ENCODE measurements at regions not wholly inside any gene's neighbourhood (a gene's known extent, or its start where the extent isn't known, plus 50 kb on each side); places are given as distances from the start of the nearest gene placed in this dataset.

DNA sequence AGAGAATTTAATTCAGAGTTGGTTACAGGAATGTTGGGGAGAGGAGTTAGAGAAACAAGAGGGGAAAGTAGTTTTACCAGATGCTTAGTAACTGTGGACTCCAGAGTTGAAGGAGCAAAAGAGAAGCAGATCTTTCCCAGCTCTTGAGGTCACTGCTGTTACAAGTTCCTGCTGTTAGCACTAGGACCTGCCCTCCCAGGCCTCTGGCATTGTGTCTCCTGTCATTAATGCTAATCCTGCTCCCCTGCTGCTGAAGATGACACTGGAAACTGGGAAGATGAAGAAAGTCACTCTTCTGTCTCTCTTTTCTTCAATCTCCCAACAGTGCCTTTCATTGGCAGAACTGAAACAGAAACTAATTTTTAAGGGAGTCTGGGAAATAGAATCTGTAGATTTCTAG is 845.6 kb downstream of the ADGRL2 start:
- Histone ChIP-seq H3K9me3 (replicated peaks in 1 of 3) (no peaks in the 10 kb centered on the region), H3K27me3 (no peaks in the 10 kb centered on the region), H3K4me3 (no peak overlapping the region), H3K36me3 (replicated peaks in 1 of 2) (no peaks in the 10 kb centered on the region), H3K4me1 (replicated peaks in 1 of 2) (no peaks in the 10 kb centered on the region), H3K27ac (no peak overlapping the region)
- TF ChIP-seq, protein P1, sequence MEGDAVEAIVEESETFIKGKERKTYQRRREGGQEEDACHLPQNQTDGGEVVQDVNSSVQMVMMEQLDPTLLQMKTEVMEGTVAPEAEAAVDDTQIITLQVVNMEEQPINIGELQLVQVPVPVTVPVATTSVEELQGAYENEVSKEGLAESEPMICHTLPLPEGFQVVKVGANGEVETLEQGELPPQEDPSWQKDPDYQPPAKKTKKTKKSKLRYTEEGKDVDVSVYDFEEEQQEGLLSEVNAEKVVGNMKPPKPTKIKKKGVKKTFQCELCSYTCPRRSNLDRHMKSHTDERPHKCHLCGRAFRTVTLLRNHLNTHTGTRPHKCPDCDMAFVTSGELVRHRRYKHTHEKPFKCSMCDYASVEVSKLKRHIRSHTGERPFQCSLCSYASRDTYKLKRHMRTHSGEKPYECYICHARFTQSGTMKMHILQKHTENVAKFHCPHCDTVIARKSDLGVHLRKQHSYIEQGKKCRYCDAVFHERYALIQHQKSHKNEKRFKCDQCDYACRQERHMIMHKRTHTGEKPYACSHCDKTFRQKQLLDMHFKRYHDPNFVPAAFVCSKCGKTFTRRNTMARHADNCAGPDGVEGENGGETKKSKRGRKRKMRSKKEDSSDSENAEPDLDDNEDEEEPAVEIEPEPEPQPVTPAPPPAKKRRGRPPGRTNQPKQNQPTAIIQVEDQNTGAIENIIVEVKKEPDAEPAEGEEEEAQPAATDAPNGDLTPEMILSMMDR (IDR thresholded peaks at IDR 0.05): no peak
- TF ChIP-seq POLR2A (IDR thresholded peaks at IDR 0.05): no peak
- no peak for DNase-seq
- intact Hi-C loops (cut with DNase I): no loop called here

DNA sequence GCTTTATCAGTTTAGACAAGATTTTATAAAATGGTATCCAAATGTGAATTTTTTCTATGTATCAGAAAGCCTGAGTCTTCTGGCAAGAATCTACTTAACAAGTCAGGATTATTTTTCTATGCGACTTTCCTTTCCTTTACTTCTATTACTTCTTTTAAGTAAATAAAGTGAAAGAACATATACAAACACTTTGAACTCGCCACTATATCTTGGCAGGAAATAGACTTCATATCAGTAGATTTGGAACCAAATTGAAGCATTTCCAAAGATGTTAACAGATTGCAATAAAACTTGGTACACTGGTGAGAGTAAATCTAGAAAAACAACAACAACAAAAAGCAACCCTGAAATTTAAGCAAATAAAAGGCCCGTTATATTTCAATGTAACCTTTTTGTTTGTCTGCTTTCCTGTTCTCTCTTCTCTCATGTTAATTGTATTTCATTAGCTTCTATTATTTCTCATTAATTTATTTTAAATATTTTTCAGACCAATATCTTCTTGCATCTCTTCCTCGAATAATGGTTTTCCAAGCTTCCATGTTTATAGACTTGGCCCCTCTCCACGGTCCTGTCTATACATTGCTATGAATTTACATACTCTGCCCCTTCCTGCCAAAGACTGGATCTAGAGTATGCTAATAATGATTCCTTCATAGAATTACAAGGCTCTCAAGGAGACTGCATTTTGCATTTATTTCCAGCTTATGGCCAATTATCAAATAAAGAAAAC is 843.6 kb downstream of the ADGRL2 start:
- TF ChIP-seq POLR2A (IDR thresholded peaks at IDR 0.05): no peak
- TF ChIP-seq, protein P1 (IDR thresholded peaks at IDR 0.05): no peak
- WGBS, 4 donors: 77 to 86% (median 79%) methylated on average over 5 of the region's 5 CpGs
- no peaks in the 10 kb centered on the region for H3K36me3 ChIP-seq (replicated peaks in 1 of 2)

DNA sequence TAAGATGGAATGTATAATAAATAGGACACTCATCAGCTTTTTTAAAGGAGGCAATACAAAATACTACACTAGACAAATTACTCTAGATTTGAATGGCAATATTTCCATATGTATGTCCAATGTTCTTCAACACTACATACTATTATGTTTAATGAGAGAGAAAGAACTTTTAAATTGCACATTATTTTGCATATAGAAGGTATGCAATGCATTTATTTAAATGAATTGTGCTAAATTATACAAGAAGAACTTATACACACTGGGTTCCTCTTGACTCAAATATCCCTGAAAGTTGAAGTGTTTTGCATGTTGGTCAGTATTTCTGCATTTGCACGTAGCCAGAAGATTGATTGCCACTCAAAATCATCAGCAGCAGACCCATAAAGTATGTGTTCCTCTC is 839.6 kb downstream of the ADGRL2 start:
- Histone ChIP-seq H3K27me3 (no peaks in the 10 kb centered on the region), H3K27ac (no peak overlapping the region), H3K36me3 (replicated peaks in 1 of 2) (no peaks in the 10 kb centered on the region), H3K9me3 (replicated peaks in 1 of 3) (no peaks in the 10 kb centered on the region), H3K4me3 (no peak overlapping the region), H3K4me1 (replicated peaks in 1 of 2) (no peaks in the 10 kb centered on the region)
- DNase-seq: no peak
- TF ChIP-seq POLR2A (IDR thresholded peaks at IDR 0.05): no peak
- TF ChIP-seq, protein P1 (IDR thresholded peaks at IDR 0.05): no peak
- intact Hi-C loops (cut with DNase I): no loop called here
- WGBS, 4 donors: 67 to 83% (median 74%) methylated on average over 1 of the region's 1 CpG

More for the DNA sequence above, 843.6 kb downstream of the ADGRL2 start:
- no peak for DNase-seq
- no peak overlapping the region for H3K4me3 ChIP-seq
- intact Hi-C loops (cut with DNase I): no loop called here
- no peak overlapping the region for H3K27ac ChIP-seq
- H3K9me3 ChIP-seq (replicated peaks in 1 of 3): no peaks in the 10 kb centered on the region
- no peaks in the 10 kb centered on the region for H3K4me1 ChIP-seq (replicated peaks in 1 of 2)
- H3K27me3 ChIP-seq: no peaks in the 10 kb centered on the region

DNA sequence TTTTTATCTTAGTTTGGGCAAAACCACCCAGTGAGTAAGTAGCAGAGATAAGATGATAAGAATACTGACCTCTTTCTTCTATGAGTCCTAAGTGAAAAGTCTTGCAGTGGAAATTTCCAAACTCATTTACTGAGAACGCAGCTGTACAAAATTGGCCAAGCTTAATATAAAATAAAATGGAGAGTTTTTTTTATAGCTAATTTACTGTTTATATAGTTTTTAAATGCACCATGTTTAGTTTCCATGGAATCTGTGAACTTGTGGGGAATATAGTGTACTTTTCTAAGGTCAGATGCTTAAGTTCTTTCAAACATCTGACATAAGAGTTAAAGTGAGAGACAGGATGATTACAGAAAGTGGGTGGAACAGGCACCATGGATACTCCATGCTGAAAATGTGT is 833.5 kb downstream of the ADGRL2 start:
- H3K9me3 ChIP-seq (replicated peaks in 1 of 3): no peaks in the 10 kb centered on the region
- H3K4me3 ChIP-seq: no peak overlapping the region
- H3K36me3 ChIP-seq (replicated peaks in 1 of 2): no peaks in the 10 kb centered on the region
- H3K27ac ChIP-seq: peak overlapping the region in 2 of 5 donors; percentile 7 to 26
- TF ChIP-seq, protein P1 (IDR thresholded peaks at IDR 0.05): no peak
- TF ChIP-seq POLR2A (IDR thresholded peaks at IDR 0.05): no peak
- H3K4me1 ChIP-seq (replicated peaks in 1 of 2): peaks cover 0 to 13% of the 10 kb centered on the region in 2 donors
- no peaks in the 10 kb centered on the region for H3K27me3 ChIP-seq
- DNase-seq: no peak
- WGBS, 4 donors: 15 to 50% (median 45%) methylated on average over 1 of the region's 1 CpG
- intact Hi-C loops (cut with DNase I): no loop called here

All from adrenal gland (tissue), 9 donors.